GM12878 (cell line): ENCODE measurements at regions not wholly inside any gene's neighbourhood (a gene's known extent, or its start where the extent isn't known, plus 50 kb on each side); places are given as distances from the start of the nearest gene placed in this dataset.

Source experiments
- ATAC-seq: fragments of 200-7000 bp; cut with Tn5 transposase; 3 replicates; pipeline ENCODE4 v1.9.1; 2020; ENCODE audit warnings: mild to moderate bottlenecking, moderate library complexity
- BruUV-seq: library from RNA; stranded (reverse); fragments of 400-500 nt; replicated peaks from 2 replicates; lab custom pipeline; 2021; lab: Mats Ljungman, UMichigan
- CTCF ChIA-PET: fragments of 300-600 bp; sonication (Branson Sonifier 250); formaldehyde crosslinking; extraction: SDS; loops from one replicate; lab custom pipeline; 2021; ENCODE audit warnings: inconsistent platforms; lab: Yijun Ruan, JAX
- POLR2A ChIA-PET: fragments of 350-600 bp; formaldehyde crosslinking; extraction: SDS; loops from one replicate; lab custom pipeline; 2021; ENCODE audit warnings: inconsistent platforms; lab: Charles Lee
- RAD21 ChIA-PET: fragments of 300-600 bp; sonication (Branson Sonifier 250); formaldehyde crosslinking; loops from one replicate; lab custom pipeline; 2023; ENCODE audit warnings: antibody characterized with exemption; ENCODE audit not compliant: unreplicated experiment; lab: Charles Lee
- SMC1A ChIA-PET: fragments of 300-600 bp; sonication (Branson Sonifier 250); formaldehyde crosslinking; loops from one replicate; lab custom pipeline; 2023; ENCODE audit not compliant: unreplicated experiment, uncharacterized antibody; lab: Charles Lee
- DNase-seq: peaks from one replicate; pipeline ENCODE4 v3.0.0-alpha.2; 2011; ENCODE audit warnings: low read depth, low spot score
- FAIRE-seq: peaks from 3 replicates; lab custom pipeline; 2011; peaks lifted over from hg19 to GRCh38; lab: Jason Lieb, UNC
- H2AFZ ChIP-seq: 2 replicates; pipeline ENCODE4 v1.6.0; 2011; ENCODE audit warnings: low read depth, low read length, control low read depth; ENCODE audit not compliant: control insufficient read depth
- H3K27ac ChIP-seq: 2 replicates; pipeline ENCODE4 v1.5.1; 2011; ENCODE audit warnings: control low read depth; ENCODE audit not compliant: control insufficient read depth, insufficient read depth
- H3K27me3 ChIP-seq, 2 experiments: replicated peaks in 1 of 2; 2 replicates each; pipeline versions ENCODE4 v1.6.0 to v1.6.1; 2011; ENCODE audit warnings: low read length in 1 of 2; ENCODE audit not compliant: control insufficient read depth in 2 of 2, insufficient read depth in 2 of 2
- H3K36me3 ChIP-seq, 2 experiments: 2 replicates each; pipeline ENCODE4 v1.5.1; 2011; ENCODE audit warnings: low read length in 1 of 2; ENCODE audit not compliant: control insufficient read depth in 2 of 2, insufficient read depth in 2 of 2
- H3K4me1 ChIP-seq: 2 replicates; pipeline ENCODE4 v1.6.1; 2011; ENCODE audit warnings: mild to moderate bottlenecking, low read length, moderate library complexity, mixed read lengths; ENCODE audit not compliant: control insufficient read depth, insufficient read depth
- H3K4me2 ChIP-seq: 2 replicates; pipeline ENCODE4 v1.6.0; 2011; ENCODE audit warnings: control low read depth; ENCODE audit not compliant: control insufficient read depth, insufficient read depth
- H3K4me3 ChIP-seq: fragments of 200-600 bp; sonication (generic); 2 replicates; pipeline ENCODE4 v1.5.1; 2016
- H3K79me2 ChIP-seq: 2 replicates; pipeline ENCODE4 v1.6.0; 2011; ENCODE audit warnings: low read length; ENCODE audit not compliant: control insufficient read depth, insufficient read depth
- H3K9ac ChIP-seq: 2 replicates; pipeline ENCODE4 v1.8.0; 2011; ENCODE audit warnings: low read length, control low read depth, mixed read lengths; ENCODE audit not compliant: control insufficient read depth, insufficient read depth
- H3K9me3 ChIP-seq: replicated peaks from 3 replicates; pipeline ENCODE4 v1.5.1; 2011; ENCODE audit warnings: mild to moderate bottlenecking, low read length; ENCODE audit not compliant: control insufficient read depth, insufficient read depth
- H4K20me1 ChIP-seq: 2 replicates; pipeline ENCODE4 v1.6.0; 2011; ENCODE audit not compliant: control insufficient read depth, insufficient read depth
- BCL11A ChIP-seq: IDR thresholded peaks from 2 replicates; pipeline ENCODE4 v1.6.1; 2011; ENCODE audit warnings: low read depth, low read length
- CTCF ChIP-seq, 3 experiments: IDR thresholded peaks in 2 of 3; conservative IDR thresholded peaks in 1 of 3; 2 replicates each; pipeline ENCODE4 v1.5.1; 2011; ENCODE audit warnings: low read depth in 3 of 3, low read length in 3 of 3, mild to moderate bottlenecking in 3 of 3, control low read depth in 2 of 3, moderate library complexity in 2 of 3, inconsistent platforms in 1 of 3, mixed read lengths in 1 of 3; ENCODE audit not compliant: control insufficient read depth in 2 of 3, insufficient read depth in 1 of 3; ENCODE audit errors: extremely low read depth in 1 of 3
- ESRRA ChIP-seq: IDR thresholded peaks from 2 replicates; pipeline ENCODE4 v1.6.1; 2012; ENCODE audit warnings: mild to moderate bottlenecking, low read length, improper control_type of control experiment
- FOS ChIP-seq: IDR thresholded peaks from 3 replicates; pipeline ENCODE4 v1.6.1; 2011; ENCODE audit warnings: borderline replicate concordance; ENCODE audit not compliant: insufficient read length; ENCODE audit errors: extremely low read depth
- NR2C2 ChIP-seq: IDR thresholded peaks from 2 replicates; pipeline ENCODE4 v1.6.1; 2011; ENCODE audit warnings: borderline replicate concordance, low read depth; ENCODE audit not compliant: control insufficient read depth, insufficient read length
- SREBF1 ChIP-seq: IDR thresholded peaks from 2 replicates; pipeline ENCODE4 v1.6.1; 2012; ENCODE audit warnings: mild to moderate bottlenecking, low read length
- STAT3 ChIP-seq: IDR thresholded peaks from 2 replicates; pipeline ENCODE4 v1.6.1; 2011; ENCODE audit warnings: low read depth, low read length, improper control_type of control experiment
- TAF1 ChIP-seq: IDR thresholded peaks from 2 replicates; pipeline ENCODE4 v1.6.1; 2011; ENCODE audit warnings: mild to moderate bottlenecking, low read depth, low read length, borderline replicate concordance
- TCF3 ChIP-seq: IDR thresholded peaks from 2 replicates; pipeline ENCODE4 v1.6.1; 2012; ENCODE audit warnings: low read depth, mild to moderate bottlenecking, low read length, borderline replicate concordance; ENCODE audit not compliant: insufficient read depth
- WGBS: methylation state at CpG from one replicate; pipeline ENCODE4 v1.1.6; 2016; ENCODE audit warnings: low lambda C conversion rate; ENCODE audit not compliant: insufficient replicate concordance, insufficient coverage; ENCODE audit errors: missing lambda C conversion rate; 5-methylcytosine and 5-hydroxymethylcytosine counted together
- in situ Hi-C: fragments of 300-500 bp; cut with MboI; formaldehyde crosslinking; loops from 9 replicates; pipeline ENCODE4 v1.14.3; 2018; ENCODE audit warnings: mixed read lengths
- intact Hi-C: fragments of 100-400 bp; cut with micrococcal nuclease; formaldehyde crosslinking; loops from one replicate; pipeline ENCODE4 v1.14.2; 2022; ENCODE audit not compliant: unreplicated experiment

GRCh38 chr3:163481738-163482137, 1596.6 kb downstream of the SI start (continued):
- TF ChIP-seq STAT3: no peak
- TF ChIP-seq TCF3: no peak
- no peak for TF ChIP-seq SREBF1

DNA sequence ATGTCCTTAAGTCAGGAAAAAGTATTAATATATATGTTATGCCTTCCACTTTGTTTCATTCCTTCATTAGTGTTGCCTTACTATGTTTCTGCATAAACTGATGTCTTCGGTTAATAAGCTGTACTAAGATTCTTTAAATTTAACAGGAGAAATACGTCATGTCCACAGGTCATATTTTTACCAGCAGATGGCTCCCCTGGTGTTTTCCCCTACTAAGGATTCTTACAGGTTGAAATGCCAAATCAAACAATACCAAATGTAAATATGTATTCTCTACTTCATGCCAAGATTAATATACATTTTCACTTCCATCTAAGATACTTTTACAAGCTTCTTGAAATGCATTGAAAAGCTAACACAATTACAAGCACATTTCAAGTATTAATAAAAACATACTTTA, 1602.1 kb downstream of the SI start:
- intact Hi-C loops: no loop called here
- no TSS peak for BruUV-seq

More for the DNA sequence above, 1602.1 kb downstream of the SI start:
- no peaks in the 10 kb centered on the region for H3K9me3 ChIP-seq
- no peaks in the 10 kb centered on the region for H3K27me3 ChIP-seq
- FAIRE-seq (no peak), DNase-seq (no peak)
- no peaks in the 10 kb centered on the region for H4K20me1 ChIP-seq
- H3K36me3 ChIP-seq: no peaks in the 10 kb centered on the region
- H3K4me2 ChIP-seq: no peak overlapping the region
- no peaks in the 10 kb centered on the region for H3K4me1 ChIP-seq
- CTCF ChIA-PET: no interaction called here
- WGBS: 23% methylated on average over 2 of the region's 2 CpGs
- RAD21 ChIA-PET: no interaction called here
- in situ Hi-C loops: loop anchor here (25.0 kb wide), 2 partner anchors 1614 to 1914 kb away; no protein-coding TSS in a partner anchor
- POLR2A ChIA-PET: no interaction called here
- H3K4me3 ChIP-seq: no peak overlapping the region
- SMC1A ChIA-PET: no interaction called here
- H3K27ac ChIP-seq: no peak overlapping the region
- no peak overlapping the region for H2AFZ ChIP-seq
- H3K79me2 ChIP-seq: no peaks in the 10 kb centered on the region
- H3K9ac ChIP-seq: no peak overlapping the region
- TF ChIP-seq FOS: no peak
- TF ChIP-seq TAF1: no peak
- no peak for TF ChIP-seq ESRRA
- TF ChIP-seq BCL11A: no peak
- TF ChIP-seq NR2C2: no peak
- peak in 1 of 3 experiments; percentile 15; a peak in 1 of 6 replicates for TF ChIP-seq CTCF (IDR thresholded peaks at IDR 0.05 in 2 of 3, conservative IDR thresholded peaks at IDR 0.05 in 1 of 3; ENCODE audit: control insufficient read depth in 2 of 3, extremely low read depth in 1 of 3, insufficient read depth in 1 of 3, low read depth in 3 of 3, low read length in 3 of 3)
- TF ChIP-seq, all 136 proteins: peak for 1
- no peak for ATAC-seq
